RWPE1 (cell line): ENCODE measurements at regions not wholly inside any gene's neighbourhood (a gene's known extent, or its start where the extent isn't known, plus 50 kb on each side); places are given as distances from the start of the nearest gene placed in this dataset.
"Not testable (repeated sequence)": the region's sequence is repeated elsewhere in the genome, so short reads cannot be mapped to it uniquely, and the experiment has no call there.

Source experiments
- CTCF ChIA-PET: fragments of 350-600 bp; sonication (Branson Sonifier 250); formaldehyde crosslinking; extraction: SDS; loops from one replicate; lab custom pipeline; 2021; lab: Yijun Ruan, JAX
- POLR2A ChIA-PET: fragments of 400-600 bp; formaldehyde crosslinking; extraction: SDS; loops from one replicate; lab custom pipeline; 2020; ENCODE audit warnings: antibody characterized with exemption; ENCODE audit not compliant: low non-redundant PET; lab: Yijun Ruan, JAX
- DNase-seq: peaks from one replicate; pipeline ENCODE4 v3.0.0; 2012; ENCODE audit warnings: low spot score
- H3K27ac ChIP-seq: fragments of 450-650 bp; 2 replicates; pipeline ENCODE4 v1.5.1; 2017
- TF ChIP-seq, protein P1 (sequence below): fragments of 450-650 bp; conservative IDR thresholded peaks from 2 replicates; pipeline ENCODE4 v1.5.1; 2017; ENCODE audit warnings: low read depth, mild to moderate bottlenecking

DNA sequence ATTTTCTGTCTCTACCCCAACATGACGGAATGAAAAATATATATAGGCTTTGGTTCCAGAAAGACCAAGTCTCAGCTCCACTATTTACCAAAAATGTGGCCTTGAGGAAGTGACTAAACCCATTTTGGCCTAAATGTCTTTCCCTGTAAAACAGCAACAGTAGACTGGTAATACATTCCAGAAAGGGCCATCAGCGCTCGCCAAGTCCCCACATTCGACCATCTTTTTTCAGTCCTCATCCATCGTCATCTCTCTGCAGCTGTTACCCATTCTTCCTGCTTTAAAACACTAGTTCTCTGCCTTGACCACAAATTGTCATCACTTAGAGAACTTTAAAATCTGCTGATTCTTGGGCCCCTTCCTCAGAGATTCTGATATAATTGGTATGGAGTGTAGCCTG, 183.8 kb upstream of the CTAGE1 start:
- TF ChIP-seq, protein P1, sequence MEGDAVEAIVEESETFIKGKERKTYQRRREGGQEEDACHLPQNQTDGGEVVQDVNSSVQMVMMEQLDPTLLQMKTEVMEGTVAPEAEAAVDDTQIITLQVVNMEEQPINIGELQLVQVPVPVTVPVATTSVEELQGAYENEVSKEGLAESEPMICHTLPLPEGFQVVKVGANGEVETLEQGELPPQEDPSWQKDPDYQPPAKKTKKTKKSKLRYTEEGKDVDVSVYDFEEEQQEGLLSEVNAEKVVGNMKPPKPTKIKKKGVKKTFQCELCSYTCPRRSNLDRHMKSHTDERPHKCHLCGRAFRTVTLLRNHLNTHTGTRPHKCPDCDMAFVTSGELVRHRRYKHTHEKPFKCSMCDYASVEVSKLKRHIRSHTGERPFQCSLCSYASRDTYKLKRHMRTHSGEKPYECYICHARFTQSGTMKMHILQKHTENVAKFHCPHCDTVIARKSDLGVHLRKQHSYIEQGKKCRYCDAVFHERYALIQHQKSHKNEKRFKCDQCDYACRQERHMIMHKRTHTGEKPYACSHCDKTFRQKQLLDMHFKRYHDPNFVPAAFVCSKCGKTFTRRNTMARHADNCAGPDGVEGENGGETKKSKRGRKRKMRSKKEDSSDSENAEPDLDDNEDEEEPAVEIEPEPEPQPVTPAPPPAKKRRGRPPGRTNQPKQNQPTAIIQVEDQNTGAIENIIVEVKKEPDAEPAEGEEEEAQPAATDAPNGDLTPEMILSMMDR: no peak
- ChIA-PET CTCF (no interaction called here), POLR2A (no interaction called here)
- DNase-seq: no peak
- H3K27ac ChIP-seq: no peak overlapping the region

- POLR2A ChIA-PET: not testable (repeated sequence)
Observed at GRCh38 chr18:22602456-22602855, 184.7 kb upstream of the CTAGE1 start.

GRCh38 chr18:22603902-22604301, 186.2 kb upstream of the CTAGE1 start:
- ChIA-PET CTCF (interaction anchor here (0.7 kb wide), 1 partner anchor 30 kb away, joined by 4 read pairs; no protein-coding TSS in a partner anchor), POLR2A (no interaction called here)
- TF ChIP-seq, protein P1: no peak
- no peak overlapping the region for H3K27ac ChIP-seq
- no peak for DNase-seq

More at GRCh38 chr18:22602456-22602855, 184.7 kb upstream of the CTAGE1 start:
- CTCF ChIA-PET: interaction anchor here (0.6 kb wide), 2 partner anchors 9 to 233 kb away, joined by 3 to 5 read pairs; no protein-coding TSS in a partner anchor
- DNase-seq, H3K27ac ChIP-seq: not testable (repeated sequence)

DNA sequence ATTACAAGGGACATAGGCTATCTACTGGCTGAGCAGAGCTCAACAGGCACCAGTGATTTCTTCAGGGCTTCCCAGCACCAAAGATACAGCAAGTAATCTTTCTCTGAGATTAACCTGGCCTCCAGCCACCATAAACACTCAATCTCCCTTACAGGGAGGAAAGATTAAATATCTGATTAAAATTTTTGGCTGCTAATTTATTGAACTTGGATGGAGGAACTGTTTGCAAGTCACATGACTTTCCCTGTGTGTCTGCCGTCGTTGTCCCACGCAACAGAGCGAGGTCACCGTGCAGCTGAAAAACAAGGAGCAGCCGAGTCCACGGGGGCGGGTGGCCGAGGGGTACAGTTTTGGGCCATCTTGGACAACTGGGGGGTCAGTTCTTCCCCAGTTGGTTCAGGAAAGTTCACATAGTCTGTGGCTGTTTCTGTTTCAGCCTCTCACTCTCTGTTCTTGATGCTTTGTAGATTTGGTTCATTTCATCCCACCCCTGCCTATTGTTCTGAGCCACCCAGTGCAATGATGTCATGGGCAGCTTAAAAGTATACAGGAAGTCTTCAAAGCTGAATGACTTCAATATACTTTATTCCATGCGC, 186.8 kb upstream of the CTAGE1 start:
- ChIA-PET CTCF (interaction anchor here (0.7 kb wide), 1 partner anchor 31 kb away, joined by 4 read pairs; no protein-coding TSS in a partner anchor), POLR2A (no interaction called here)
- TF ChIP-seq, protein P1: no peak
- H3K27ac ChIP-seq: no peak overlapping the region
- DNase-seq: no peak

DNA sequence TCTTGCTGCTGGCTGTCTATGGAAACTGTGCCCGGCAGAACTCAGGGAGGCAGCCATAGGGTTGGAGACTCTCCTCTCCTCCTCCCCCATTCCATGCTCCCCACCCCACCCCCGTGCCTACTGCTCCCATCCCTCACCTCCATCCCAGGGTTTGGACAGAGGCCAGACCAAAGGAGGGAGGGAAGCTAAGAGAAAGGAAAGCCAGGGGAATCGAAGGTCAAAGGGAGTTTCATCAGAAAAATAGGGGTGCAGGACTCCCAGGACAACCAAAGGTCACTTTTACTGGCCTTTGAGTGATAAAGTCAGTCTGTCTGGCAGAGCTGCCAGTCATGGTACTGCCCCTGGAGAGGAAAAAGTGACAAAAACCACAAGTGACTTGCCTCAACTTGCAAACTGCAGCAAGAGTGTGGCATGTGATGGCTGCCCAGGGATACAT, 187.3 kb upstream of the CTAGE1 start:
- POLR2A ChIA-PET: no interaction called here
- no peak overlapping the region for H3K27ac ChIP-seq
- TF ChIP-seq, protein P1: no peak
- DNase-seq: no peak
- CTCF ChIA-PET: no interaction called here

- CTCF ChIA-PET: no interaction called here
- H3K27ac ChIP-seq: no peak overlapping the region
- TF ChIP-seq, protein P1: no peak
- POLR2A ChIA-PET: no interaction called here
- DNase-seq: no peak
Observed at GRCh38 chr18:22605736-22606135, 188.0 kb upstream of the CTAGE1 start.

GRCh38 chr18:22606563-22607283, 189.0 kb upstream of the CTAGE1 start:
- TF ChIP-seq, protein P1: no peak
- ChIA-PET CTCF (no interaction called here), POLR2A (no interaction called here)
- no peak for DNase-seq
- no peak overlapping the region for H3K27ac ChIP-seq
